Smooth muscle cell (in vitro differentiated cells): ENCODE measurements at regions not wholly inside any gene's neighbourhood (a gene's known extent, or its start where the extent isn't known, plus 50 kb on each side); places are given as distances from the start of the nearest gene placed in this dataset.

Source experiments
- DNase-seq: peaks from one replicate; lab custom pipeline; 2025; ENCODE audit not compliant: unreplicated experiment; lab: John Stamatoyannopoulos, UW
- H2AFZ ChIP-seq: fragments of 200-600 bp; sonication (generic); 2 replicates; pipeline ENCODE4 v1.6.0; 2016; ENCODE audit warnings: antibody characterized with exemption, low read depth, mild to moderate bottlenecking
- H3F3A ChIP-seq: fragments of 200-600 bp; sonication (generic); 2 replicates; pipeline ENCODE4 v1.6.0; 2017; ENCODE audit warnings: antibody characterized with exemption, low read depth
- H3K27ac ChIP-seq: fragments of 200-600 bp; sonication (generic); 2 replicates; pipeline ENCODE4 v1.5.1; 2016; ENCODE audit warnings: low read depth, mild to moderate bottlenecking
- H3K27me3 ChIP-seq: fragments of 200-600 bp; sonication (generic); 2 replicates; pipeline ENCODE4 v1.6.1; 2016; ENCODE audit warnings: low read depth, mild to moderate bottlenecking
- H3K36me3 ChIP-seq: fragments of 200-600 bp; sonication (generic); 2 replicates; pipeline ENCODE4 v1.5.1; 2016; ENCODE audit warnings: low read depth
- H3K4me1 ChIP-seq: fragments of 200-600 bp; sonication (generic); 2 replicates; pipeline ENCODE4 v1.5.1; 2016; ENCODE audit warnings: low read depth
- H3K4me2 ChIP-seq: fragments of 200-600 bp; sonication (generic); 2 replicates; pipeline ENCODE4 v1.6.0; 2016; ENCODE audit warnings: mild to moderate bottlenecking
- H3K4me3 ChIP-seq: fragments of 200-600 bp; sonication (generic); 2 replicates; pipeline ENCODE4 v1.5.1; 2016; ENCODE audit warnings: mild to moderate bottlenecking
- H3K79me2 ChIP-seq: fragments of 200-600 bp; sonication (generic); 2 replicates; pipeline ENCODE4 v1.6.0; 2016; ENCODE audit warnings: low read depth, mild to moderate bottlenecking
- H3K9ac ChIP-seq: fragments of 200-600 bp; sonication (generic); 2 replicates; pipeline ENCODE4 v1.6.0; 2016; ENCODE audit warnings: low read depth
- H3K9me3 ChIP-seq: fragments of 200-600 bp; sonication (generic); replicated peaks from 2 replicates; pipeline ENCODE4 v1.5.1; 2016; ENCODE audit warnings: low read depth
- H4K20me1 ChIP-seq: fragments of 200-600 bp; sonication (generic); 2 replicates; pipeline ENCODE4 v1.6.0; 2016; ENCODE audit warnings: low read depth
- WGBS: methylation state at CpG from one replicate; pipeline ENCODE4 v1.1.7; 2016; ENCODE audit warnings: low lambda C conversion rate; 5-methylcytosine and 5-hydroxymethylcytosine counted together
- TF ChIP-seq, protein P1 (sequence below): fragments of 200-600 bp; sonication (generic); IDR thresholded peaks from 2 replicates; pipeline ENCODE4 v1.5.1; 2017; ENCODE audit warnings: borderline replicate concordance, mild to moderate bottlenecking, antibody characterized with exemption; ENCODE audit not compliant: insufficient read depth, poor library complexity, severe bottlenecking

DNA sequence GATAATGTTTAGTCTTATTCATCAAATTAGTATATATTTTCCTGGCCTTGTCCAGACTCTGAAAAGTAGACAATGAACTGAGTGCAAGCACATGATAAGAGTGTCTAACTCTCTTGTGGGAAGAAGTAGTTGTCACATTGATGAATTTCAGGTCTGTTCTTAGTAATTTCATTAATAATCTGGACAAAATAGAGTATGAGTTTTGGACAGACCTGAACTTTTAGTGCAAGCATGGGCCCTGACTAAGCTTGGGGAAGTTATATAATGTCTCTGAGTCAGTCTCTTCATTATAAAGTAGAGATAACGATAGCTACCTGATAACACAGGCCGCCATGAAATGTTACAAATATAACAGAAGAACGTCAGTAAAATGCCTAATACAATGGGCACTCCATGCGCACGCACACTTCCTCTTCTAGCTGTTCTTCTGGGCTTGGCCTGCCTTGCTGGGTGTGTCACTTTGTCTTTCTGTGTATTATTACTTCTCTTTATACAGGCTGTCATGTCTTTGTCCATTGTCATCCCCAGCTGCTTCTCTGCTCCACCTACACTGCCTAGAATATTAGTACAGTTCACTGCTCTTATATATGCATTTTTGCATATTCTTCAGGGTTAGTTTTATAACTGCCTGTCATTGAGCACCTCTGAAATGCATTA lies 129.1 kb upstream of the HTR2A start:
- H3K27me3 ChIP-seq: no peaks in the 10 kb centered on the region
- peaks cover 8% of the 10 kb centered on the region for H3F3A ChIP-seq
- H3K4me2 ChIP-seq: no peak overlapping the region
- TF ChIP-seq, protein P1, sequence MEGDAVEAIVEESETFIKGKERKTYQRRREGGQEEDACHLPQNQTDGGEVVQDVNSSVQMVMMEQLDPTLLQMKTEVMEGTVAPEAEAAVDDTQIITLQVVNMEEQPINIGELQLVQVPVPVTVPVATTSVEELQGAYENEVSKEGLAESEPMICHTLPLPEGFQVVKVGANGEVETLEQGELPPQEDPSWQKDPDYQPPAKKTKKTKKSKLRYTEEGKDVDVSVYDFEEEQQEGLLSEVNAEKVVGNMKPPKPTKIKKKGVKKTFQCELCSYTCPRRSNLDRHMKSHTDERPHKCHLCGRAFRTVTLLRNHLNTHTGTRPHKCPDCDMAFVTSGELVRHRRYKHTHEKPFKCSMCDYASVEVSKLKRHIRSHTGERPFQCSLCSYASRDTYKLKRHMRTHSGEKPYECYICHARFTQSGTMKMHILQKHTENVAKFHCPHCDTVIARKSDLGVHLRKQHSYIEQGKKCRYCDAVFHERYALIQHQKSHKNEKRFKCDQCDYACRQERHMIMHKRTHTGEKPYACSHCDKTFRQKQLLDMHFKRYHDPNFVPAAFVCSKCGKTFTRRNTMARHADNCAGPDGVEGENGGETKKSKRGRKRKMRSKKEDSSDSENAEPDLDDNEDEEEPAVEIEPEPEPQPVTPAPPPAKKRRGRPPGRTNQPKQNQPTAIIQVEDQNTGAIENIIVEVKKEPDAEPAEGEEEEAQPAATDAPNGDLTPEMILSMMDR: no peak
- H3K36me3 ChIP-seq: no peaks in the 10 kb centered on the region
- peak overlapping the region; percentile 37 for H2AFZ ChIP-seq
- 65% methylated on average over 5 of the region's 5 CpGs for WGBS
- H3K4me1 ChIP-seq: peaks cover 10% of the 10 kb centered on the region
- H4K20me1 ChIP-seq: no peaks in the 10 kb centered on the region
- H3K79me2 ChIP-seq: no peaks in the 10 kb centered on the region
- no peak for DNase-seq
- H3K9ac ChIP-seq: no peak overlapping the region
- H3K4me3 ChIP-seq: no peak overlapping the region
- no peak overlapping the region for H3K27ac ChIP-seq
- H3K9me3 ChIP-seq: no peaks in the 10 kb centered on the region

- no peak for DNase-seq
- TF ChIP-seq, protein P1: no peak
Observed at GRCh38 chr13:47019977-47020376, 123.1 kb upstream of the HTR2A start.

GRCh38 chr13:47017476-47017875 lies 120.6 kb upstream of the HTR2A start:
- no peaks in the 10 kb centered on the region for H4K20me1 ChIP-seq
- TF ChIP-seq, protein P1: no peak

More at GRCh38 chr13:47019977-47020376, 123.1 kb upstream of the HTR2A start:
- no peaks in the 10 kb centered on the region for H4K20me1 ChIP-seq
- no peaks in the 10 kb centered on the region for H3K9me3 ChIP-seq
- no peaks in the 10 kb centered on the region for H3K36me3 ChIP-seq
- H2AFZ ChIP-seq: no peak overlapping the region
- H3K4me1 ChIP-seq: no peaks in the 10 kb centered on the region
- H3K27me3 ChIP-seq: no peaks in the 10 kb centered on the region
- H3K4me3 ChIP-seq: no peak overlapping the region
- H3K9ac ChIP-seq: no peak overlapping the region
- H3K79me2 ChIP-seq: no peaks in the 10 kb centered on the region
- H3K4me2 ChIP-seq: no peak overlapping the region
- H3F3A ChIP-seq: no peaks in the 10 kb centered on the region
- H3K27ac ChIP-seq: no peak overlapping the region

GRCh38 chr13:47008318-47008717 lies 111.5 kb upstream of the HTR2A start:
- DNase-seq: no peak
- Histone ChIP-seq H4K20me1 (no peaks in the 10 kb centered on the region), H3K9ac (no peak overlapping the region), H3K79me2 (no peaks in the 10 kb centered on the region), H3K27ac (no peak overlapping the region), H2AFZ (peak overlapping the region; percentile 70), H3K4me2 (no peak overlapping the region), H3K9me3 (no peaks in the 10 kb centered on the region), H3K36me3 (no peaks in the 10 kb centered on the region), H3K4me3 (no peak overlapping the region), H3K27me3 (no peaks in the 10 kb centered on the region), H3K4me1 (no peaks in the 10 kb centered on the region), H3F3A (no peaks in the 10 kb centered on the region)
- TF ChIP-seq, protein P1: no peak
- 45% methylated on average over 2 of the region's 2 CpGs for WGBS

More at GRCh38 chr13:47017476-47017875, 120.6 kb upstream of the HTR2A start:
- H3K4me2 ChIP-seq: no peak overlapping the region
- H3K4me1 ChIP-seq: no peaks in the 10 kb centered on the region
- no peaks in the 10 kb centered on the region for H3K9me3 ChIP-seq
- H3K4me3 ChIP-seq: no peak overlapping the region
- H2AFZ ChIP-seq: no peak overlapping the region
- no peaks in the 10 kb centered on the region for H3K79me2 ChIP-seq
- no peaks in the 10 kb centered on the region for H3K27me3 ChIP-seq
- H3K27ac ChIP-seq: no peak overlapping the region
- H3K9ac ChIP-seq: no peak overlapping the region
- H3K36me3 ChIP-seq: no peaks in the 10 kb centered on the region
- WGBS: 47% methylated on average over 1 of the region's 1 CpG
- no peaks in the 10 kb centered on the region for H3F3A ChIP-seq
- no peak for DNase-seq
